ENCODE measurements at regions not wholly inside any gene's neighbourhood (a gene's known extent, or its start where the extent isn't known, plus 50 kb on each side); places are given as distances from the start of the nearest gene placed in this dataset.

DNA sequence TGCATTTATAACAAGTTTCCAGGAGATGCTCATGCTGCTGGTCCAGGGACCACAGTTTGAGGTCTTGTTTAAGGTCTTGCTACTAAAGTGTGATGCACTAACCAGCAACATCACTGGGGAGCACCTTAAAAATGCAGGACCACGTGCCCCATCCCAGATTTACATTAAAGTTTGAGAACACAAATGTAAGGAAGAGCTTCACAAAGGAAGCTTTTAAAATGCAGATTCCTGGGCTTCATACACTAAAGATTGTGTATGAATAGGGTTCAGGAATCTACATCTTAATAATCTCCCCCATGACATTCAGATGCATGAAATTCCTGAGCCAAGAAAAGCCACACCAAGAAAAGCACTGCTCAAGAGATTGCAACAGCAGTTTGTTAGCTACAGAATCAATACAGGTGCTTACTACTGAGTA, 235.3 kb upstream of the TANK start:
- TF ChIP-seq, protein P1, sequence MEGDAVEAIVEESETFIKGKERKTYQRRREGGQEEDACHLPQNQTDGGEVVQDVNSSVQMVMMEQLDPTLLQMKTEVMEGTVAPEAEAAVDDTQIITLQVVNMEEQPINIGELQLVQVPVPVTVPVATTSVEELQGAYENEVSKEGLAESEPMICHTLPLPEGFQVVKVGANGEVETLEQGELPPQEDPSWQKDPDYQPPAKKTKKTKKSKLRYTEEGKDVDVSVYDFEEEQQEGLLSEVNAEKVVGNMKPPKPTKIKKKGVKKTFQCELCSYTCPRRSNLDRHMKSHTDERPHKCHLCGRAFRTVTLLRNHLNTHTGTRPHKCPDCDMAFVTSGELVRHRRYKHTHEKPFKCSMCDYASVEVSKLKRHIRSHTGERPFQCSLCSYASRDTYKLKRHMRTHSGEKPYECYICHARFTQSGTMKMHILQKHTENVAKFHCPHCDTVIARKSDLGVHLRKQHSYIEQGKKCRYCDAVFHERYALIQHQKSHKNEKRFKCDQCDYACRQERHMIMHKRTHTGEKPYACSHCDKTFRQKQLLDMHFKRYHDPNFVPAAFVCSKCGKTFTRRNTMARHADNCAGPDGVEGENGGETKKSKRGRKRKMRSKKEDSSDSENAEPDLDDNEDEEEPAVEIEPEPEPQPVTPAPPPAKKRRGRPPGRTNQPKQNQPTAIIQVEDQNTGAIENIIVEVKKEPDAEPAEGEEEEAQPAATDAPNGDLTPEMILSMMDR (IDR thresholded peaks at IDR 0.05), result no peak
- no peak for TF ChIP-seq POLR2AphosphoS5 (IDR thresholded peaks at IDR 0.05; ENCODE audit: low read depth, low read length)

Measured in Panc1 (cell line).